Endothelial cell (in vitro differentiated cells): ENCODE measurements at regions not wholly inside any gene's neighbourhood (a gene's known extent, or its start where the extent isn't known, plus 50 kb on each side); places are given as distances from the start of the nearest gene placed in this dataset.

ENCODE experiments used
- DNase-seq: peaks from one replicate; pipeline ENCODE4 v3.0.0; 2021; ENCODE audit warnings: low spot score
- H3K27ac Mint-ChIP-seq: one replicate; pipeline ENCODE4 v1.8.0; 2021; ENCODE audit warnings: mixed read lengths, inconsistent platforms; ENCODE audit not compliant: unreplicated experiment
- H3K27me3 Mint-ChIP-seq: one replicate; pipeline ENCODE4 v1.8.0; 2021; ENCODE audit warnings: mild to moderate bottlenecking, moderate library complexity, mixed read lengths, inconsistent platforms; ENCODE audit not compliant: unreplicated experiment
- H3K36me3 Mint-ChIP-seq: one replicate; pipeline ENCODE4 v1.8.0; 2021; ENCODE audit warnings: mild to moderate bottlenecking, low read depth, mixed read lengths, inconsistent platforms; ENCODE audit not compliant: unreplicated experiment
- H3K4me1 Mint-ChIP-seq: one replicate; pipeline ENCODE4 v1.8.0; 2021; ENCODE audit warnings: mild to moderate bottlenecking, mixed read lengths, inconsistent platforms; ENCODE audit not compliant: unreplicated experiment
- H3K4me3 Mint-ChIP-seq: one replicate; pipeline ENCODE4 v1.8.0; 2021; ENCODE audit warnings: mild to moderate bottlenecking, mixed read lengths, inconsistent platforms; ENCODE audit not compliant: unreplicated experiment
- H3K9me3 Mint-ChIP-seq: one replicate; pipeline ENCODE4 v1.8.0; 2021; ENCODE audit warnings: mixed read lengths, inconsistent platforms; ENCODE audit not compliant: unreplicated experiment
- TF ChIP-seq, protein P1 (sequence below): fragments of 200-600 bp; sonication (generic); IDR thresholded peaks from one replicate; pipeline ENCODE4 v1.5.0; 2021; ENCODE audit warnings: antibody characterized with exemption; ENCODE audit not compliant: unreplicated experiment

DNA sequence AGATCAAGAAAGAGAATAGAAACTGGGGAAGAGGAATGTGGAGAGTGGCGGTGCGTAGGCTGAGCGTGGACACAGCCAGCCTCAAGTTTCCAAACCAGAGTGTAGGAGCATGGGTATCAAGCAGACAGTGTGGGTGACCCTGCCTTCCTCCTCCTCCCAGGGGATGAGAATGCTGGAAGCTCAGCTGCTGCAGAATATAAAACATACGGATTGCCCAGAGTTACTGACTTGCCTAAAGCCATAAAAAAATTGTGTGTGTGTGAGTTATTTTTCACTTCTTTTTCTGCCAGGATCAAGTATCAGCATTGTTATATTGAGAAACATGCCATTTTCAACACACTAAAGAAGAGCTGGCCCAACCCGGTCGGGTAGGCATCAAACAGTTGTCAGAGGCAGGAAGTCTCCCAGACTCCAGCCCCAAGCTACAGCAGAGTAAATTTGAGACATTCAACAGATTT, 333.3 kb upstream of the ACVR2A start:
- H3K36me3 Mint-ChIP-seq = no peaks in the 10 kb centered on the region
- no peak for DNase-seq
- no peaks in the 10 kb centered on the region for H3K4me1 Mint-ChIP-seq

DNA sequence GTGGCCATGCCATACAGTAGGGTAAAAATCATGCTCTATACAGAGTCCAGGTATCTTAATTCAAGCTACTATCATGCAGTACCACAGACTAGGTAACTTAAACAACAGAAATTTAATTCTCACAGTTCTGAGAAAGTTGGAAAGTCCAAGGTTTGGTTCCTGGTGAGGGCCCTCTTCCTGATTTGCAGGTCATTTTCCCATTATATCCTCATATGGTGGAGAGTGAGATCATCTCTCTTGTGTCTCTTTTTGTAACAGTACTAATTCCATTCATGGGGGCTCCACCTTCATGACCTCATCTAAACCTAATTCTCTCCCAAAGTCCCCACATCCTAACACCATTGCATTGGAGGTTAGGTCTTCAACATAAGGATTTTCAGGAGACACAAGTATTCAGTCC, 335.0 kb upstream of the ACVR2A start:
- H3K4me3 Mint-ChIP-seq = no peak overlapping the region
- DNase-seq = no peak
- H3K36me3 Mint-ChIP-seq = no peaks in the 10 kb centered on the region
- peaks cover 1% of the 10 kb centered on the region for H3K27me3 Mint-ChIP-seq
- H3K9me3 Mint-ChIP-seq = no peaks in the 10 kb centered on the region
- TF ChIP-seq, protein P1, sequence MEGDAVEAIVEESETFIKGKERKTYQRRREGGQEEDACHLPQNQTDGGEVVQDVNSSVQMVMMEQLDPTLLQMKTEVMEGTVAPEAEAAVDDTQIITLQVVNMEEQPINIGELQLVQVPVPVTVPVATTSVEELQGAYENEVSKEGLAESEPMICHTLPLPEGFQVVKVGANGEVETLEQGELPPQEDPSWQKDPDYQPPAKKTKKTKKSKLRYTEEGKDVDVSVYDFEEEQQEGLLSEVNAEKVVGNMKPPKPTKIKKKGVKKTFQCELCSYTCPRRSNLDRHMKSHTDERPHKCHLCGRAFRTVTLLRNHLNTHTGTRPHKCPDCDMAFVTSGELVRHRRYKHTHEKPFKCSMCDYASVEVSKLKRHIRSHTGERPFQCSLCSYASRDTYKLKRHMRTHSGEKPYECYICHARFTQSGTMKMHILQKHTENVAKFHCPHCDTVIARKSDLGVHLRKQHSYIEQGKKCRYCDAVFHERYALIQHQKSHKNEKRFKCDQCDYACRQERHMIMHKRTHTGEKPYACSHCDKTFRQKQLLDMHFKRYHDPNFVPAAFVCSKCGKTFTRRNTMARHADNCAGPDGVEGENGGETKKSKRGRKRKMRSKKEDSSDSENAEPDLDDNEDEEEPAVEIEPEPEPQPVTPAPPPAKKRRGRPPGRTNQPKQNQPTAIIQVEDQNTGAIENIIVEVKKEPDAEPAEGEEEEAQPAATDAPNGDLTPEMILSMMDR = no peak
- H3K4me1 Mint-ChIP-seq = no peaks in the 10 kb centered on the region
- no peak overlapping the region for H3K27ac Mint-ChIP-seq

More for the DNA sequence above, 333.3 kb upstream of the ACVR2A start:
- no peaks in the 10 kb centered on the region for H3K9me3 Mint-ChIP-seq
- peaks cover 3% of the 10 kb centered on the region for H3K27me3 Mint-ChIP-seq
- H3K27ac Mint-ChIP-seq = no peak overlapping the region
- H3K4me3 Mint-ChIP-seq = no peak overlapping the region
- TF ChIP-seq, protein P1 = no peak

DNA sequence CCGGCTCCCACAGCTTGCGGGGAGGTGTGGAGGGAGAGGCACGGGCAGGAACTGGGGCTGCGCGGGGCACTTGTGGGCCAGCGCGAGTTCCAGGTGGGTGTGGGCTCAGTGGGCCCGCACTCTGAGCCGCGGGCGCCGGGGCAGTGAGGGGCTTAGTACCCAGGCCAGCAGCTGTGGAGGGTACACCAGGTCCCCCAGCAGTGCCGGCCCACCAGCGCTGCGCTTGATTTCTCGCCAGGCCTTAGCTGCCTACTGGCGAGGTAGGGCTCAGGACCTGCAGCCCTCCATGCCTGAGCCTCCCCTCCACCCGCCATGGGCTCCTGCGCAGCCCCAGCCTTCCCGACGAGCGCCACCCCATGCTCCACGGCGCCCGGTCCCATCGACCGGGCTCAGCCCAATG, 337.9 kb upstream of the ACVR2A start:
- Mint-ChIP-seq H3K36me3 (no peaks in the 10 kb centered on the region), H3K4me1 (no peaks in the 10 kb centered on the region), H3K4me3 (no peak overlapping the region), H3K27ac (no peak overlapping the region), H3K9me3 (no peaks in the 10 kb centered on the region), H3K27me3 (peaks cover 1% of the 10 kb centered on the region)
- DNase-seq = no peak
- TF ChIP-seq, protein P1 = no peak

DNA sequence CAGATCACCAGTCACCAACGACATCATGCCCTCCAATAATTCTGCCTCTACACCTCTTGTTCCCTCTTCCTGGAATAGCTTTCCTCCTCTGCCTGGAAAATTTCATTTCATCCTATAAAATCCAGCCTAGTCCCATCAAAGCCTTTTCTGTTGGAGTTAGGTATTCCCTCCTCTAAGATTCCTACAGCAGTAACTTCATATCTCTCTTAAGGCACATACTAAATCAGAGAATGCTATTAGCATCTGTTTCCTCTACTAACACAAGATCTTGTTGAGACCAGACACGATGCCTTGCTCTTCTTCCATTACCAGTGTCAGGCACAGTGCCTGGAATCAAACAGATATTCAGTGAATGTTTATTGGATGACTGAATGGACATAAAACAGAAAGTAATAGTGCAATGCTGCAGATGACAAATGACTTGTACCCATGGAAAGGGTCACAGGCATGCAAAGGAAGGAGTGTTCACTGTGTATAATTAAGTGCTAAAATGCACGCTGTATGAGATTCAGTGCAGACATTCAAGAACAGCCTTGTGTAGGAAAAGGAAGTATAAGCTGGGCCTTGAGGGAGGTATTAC, 342.0 kb upstream of the ACVR2A start:
- Mint-ChIP-seq H3K27me3 (no peaks in the 10 kb centered on the region), H3K9me3 (no peaks in the 10 kb centered on the region), H3K4me1 (no peaks in the 10 kb centered on the region), H3K4me3 (no peak overlapping the region), H3K27ac (no peak overlapping the region), H3K36me3 (no peaks in the 10 kb centered on the region)
- no peak for DNase-seq
- TF ChIP-seq, protein P1 = no peak

DNA sequence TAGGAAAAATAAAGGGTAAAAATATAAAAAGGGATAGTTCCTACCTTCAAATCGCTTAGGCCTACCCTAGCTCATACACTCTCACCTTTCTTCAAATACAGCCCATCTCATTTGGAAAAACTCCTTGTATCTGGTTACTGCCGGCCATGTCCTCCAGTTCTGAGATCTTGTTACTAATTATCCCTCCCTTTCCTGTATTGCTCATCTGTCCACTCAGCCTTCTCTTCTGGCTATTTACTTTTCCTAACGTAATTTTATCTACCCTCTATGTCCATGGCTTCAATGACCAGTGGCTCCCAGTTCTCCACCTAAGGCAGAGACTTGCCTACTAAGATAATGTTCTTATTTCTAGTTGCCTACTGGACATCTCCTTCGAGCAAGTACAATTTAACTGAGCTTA, 342.9 kb upstream of the ACVR2A start:
- no peaks in the 10 kb centered on the region for H3K9me3 Mint-ChIP-seq
- no peak for DNase-seq
- TF ChIP-seq, protein P1 = no peak
- no peaks in the 10 kb centered on the region for H3K36me3 Mint-ChIP-seq
- H3K27me3 Mint-ChIP-seq = no peaks in the 10 kb centered on the region
- no peak overlapping the region for H3K27ac Mint-ChIP-seq
- H3K4me3 Mint-ChIP-seq = no peak overlapping the region
- H3K4me1 Mint-ChIP-seq = no peaks in the 10 kb centered on the region
